Upper lobe of left lung (tissue), 6 donors: ENCODE measurements at regions not wholly inside any gene's neighbourhood (a gene's known extent, or its start where the extent isn't known, plus 50 kb on each side); places are given as distances from the start of the nearest gene placed in this dataset.
A peak's percentile ranks its signal among the peaks of the same experiment; 100 is the strongest.
"Not testable (repeated sequence)": the region's sequence is repeated elsewhere in the genome, so short reads cannot be mapped to it uniquely, and the experiment has no call there.

Experiments used
- ATAC-seq, 2 donors: fragments of 200-7000 bp; cut with Tn5 transposase; one replicate each; pipeline ENCODE4 v1.9.1; 2022; ENCODE audit warnings: mild to moderate bottlenecking in 2 of 2, moderate library complexity in 2 of 2; ENCODE audit not compliant: low FRiP score in 2 of 2
- DNase-seq, 2 donors: peaks; one replicate each; pipeline ENCODE4 v3.0.0-alpha.2; 2019 to 2020
- H3K27ac ChIP-seq, 4 donors: fragments of 200-600 bp; sonication (generic); one replicate each; pipeline ENCODE4 v1.5.1; 2016 to 2019
- H3K27me3 ChIP-seq, 4 donors: fragments of 200-600 bp; sonication (generic); one replicate each; pipeline ENCODE4 v1.5.1; 2017 to 2019
- H3K36me3 ChIP-seq, 4 donors: fragments of 200-600 bp; sonication (generic); one replicate each; pipeline ENCODE4 v1.5.1; 2016 to 2019
- H3K4me1 ChIP-seq, 4 donors: fragments of 200-600 bp; sonication (generic); one replicate each; pipeline ENCODE4 v1.5.1; 2018 to 2019
- H3K4me3 ChIP-seq, 4 donors: fragments of 200-600 bp; sonication (generic); one replicate each; pipeline ENCODE4 v1.5.1; 2017 to 2019; ENCODE audit warnings: mild to moderate bottlenecking in 2 of 4, moderate library complexity in 1 of 4
- H3K9me3 ChIP-seq, 4 donors: fragments of 200-600 bp; sonication (generic); one replicate each; pipeline ENCODE4 v1.5.1; 2018 to 2019
- EP300 ChIP-seq, 4 donors: sonication (generic); formaldehyde crosslinking; IDR thresholded peaks; one replicate each; pipeline ENCODE4 v1.5.1; 2017; ENCODE audit warnings: antibody characterized with exemption in 4 of 4, control low read depth in 2 of 4
- POLR2A ChIP-seq, 4 donors: fragments of 450-650 bp; IDR thresholded peaks; one replicate each; pipeline ENCODE4 v1.5.1; 2016 to 2017; ENCODE audit warnings: antibody characterized with exemption in 4 of 4, mild to moderate bottlenecking in 2 of 4
- POLR2AphosphoS5 ChIP-seq, 2 donors: sonication (generic); formaldehyde crosslinking; IDR thresholded peaks; one replicate each; pipeline ENCODE4 v1.5.1; 2017; ENCODE audit warnings: antibody characterized with exemption in 2 of 2
- WGBS, 2 donors: methylation state at CpG; one replicate each; pipeline ENCODE4 v1.1.5; 2017 to 2018; 5-methylcytosine and 5-hydroxymethylcytosine counted together
- TF ChIP-seq, protein P1 (sequence below), 6 experiments: fragments of 450-650 bp in 4 of 6; fragments of 200-600 bp in 2 of 6; sonication (generic) in 2 of 6; IDR thresholded peaks; one replicate each; pipeline ENCODE4 v1.5.1; 2016 to 2019; ENCODE audit warnings: antibody characterized with exemption in 6 of 6
- donor health status: DM: no; HTN: no; CAD: no; lungs with moderate emphysema.
- donor health status: DM: no; HTN: yes; CAD: no; lungs with severe emphysema.

GRCh38 chr15:93762036-93762435 is 469.3 kb upstream of the MCTP2 start:
- Histone ChIP-seq H3K4me3 (no peak overlapping the region), H3K27ac (no peak overlapping the region), H3K4me1 (no peaks in the 10 kb centered on the region), H3K27me3 (no peaks in the 10 kb centered on the region), H3K36me3 (no peaks in the 10 kb centered on the region), H3K9me3 (no peaks in the 10 kb centered on the region)
- no peak for TF ChIP-seq POLR2AphosphoS5 (IDR thresholded peaks at IDR 0.05)
- no peak for TF ChIP-seq EP300 (IDR thresholded peaks at IDR 0.05)
- TF ChIP-seq, protein P1, sequence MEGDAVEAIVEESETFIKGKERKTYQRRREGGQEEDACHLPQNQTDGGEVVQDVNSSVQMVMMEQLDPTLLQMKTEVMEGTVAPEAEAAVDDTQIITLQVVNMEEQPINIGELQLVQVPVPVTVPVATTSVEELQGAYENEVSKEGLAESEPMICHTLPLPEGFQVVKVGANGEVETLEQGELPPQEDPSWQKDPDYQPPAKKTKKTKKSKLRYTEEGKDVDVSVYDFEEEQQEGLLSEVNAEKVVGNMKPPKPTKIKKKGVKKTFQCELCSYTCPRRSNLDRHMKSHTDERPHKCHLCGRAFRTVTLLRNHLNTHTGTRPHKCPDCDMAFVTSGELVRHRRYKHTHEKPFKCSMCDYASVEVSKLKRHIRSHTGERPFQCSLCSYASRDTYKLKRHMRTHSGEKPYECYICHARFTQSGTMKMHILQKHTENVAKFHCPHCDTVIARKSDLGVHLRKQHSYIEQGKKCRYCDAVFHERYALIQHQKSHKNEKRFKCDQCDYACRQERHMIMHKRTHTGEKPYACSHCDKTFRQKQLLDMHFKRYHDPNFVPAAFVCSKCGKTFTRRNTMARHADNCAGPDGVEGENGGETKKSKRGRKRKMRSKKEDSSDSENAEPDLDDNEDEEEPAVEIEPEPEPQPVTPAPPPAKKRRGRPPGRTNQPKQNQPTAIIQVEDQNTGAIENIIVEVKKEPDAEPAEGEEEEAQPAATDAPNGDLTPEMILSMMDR (IDR thresholded peaks at IDR 0.05), result no peak
- no peak for TF ChIP-seq POLR2A (IDR thresholded peaks at IDR 0.05)
- no peak for DNase-seq
- no peak for ATAC-seq
- 87 to 93% methylated on average over 3 of the region's 3 CpGs for WGBS, 2 donors

GRCh38 chr15:93759629-93760028 is 471.7 kb upstream of the MCTP2 start:
- H3K4me1 ChIP-seq, result no peaks in the 10 kb centered on the region
- 64 to 73% methylated on average over 3 of the region's 3 CpGs for WGBS, 2 donors
- no peak overlapping the region for H3K27ac ChIP-seq
- H3K27me3 ChIP-seq, result no peaks in the 10 kb centered on the region
- no peak for ATAC-seq
- TF ChIP-seq POLR2A (IDR thresholded peaks at IDR 0.05) (no peak), EP300 (IDR thresholded peaks at IDR 0.05) (no peak), POLR2AphosphoS5 (IDR thresholded peaks at IDR 0.05) (no peak)
- no peak overlapping the region for H3K4me3 ChIP-seq
- H3K9me3 ChIP-seq, result no peaks in the 10 kb centered on the region
- H3K36me3 ChIP-seq, result no peaks in the 10 kb centered on the region
- no peak for DNase-seq

- WGBS, 2 donors, result 78 to 84% methylated on average over 2 of the region's 2 CpGs
- TF ChIP-seq POLR2A (IDR thresholded peaks at IDR 0.05), result no peak
- TF ChIP-seq, protein P1 (IDR thresholded peaks at IDR 0.05), result no peak
- TF ChIP-seq EP300 (IDR thresholded peaks at IDR 0.05), result no peak
- TF ChIP-seq POLR2AphosphoS5 (IDR thresholded peaks at IDR 0.05), result no peak
- Histone ChIP-seq H3K27me3 (no peaks in the 10 kb centered on the region), H3K4me3 (no peak overlapping the region), H3K4me1 (no peaks in the 10 kb centered on the region), H3K36me3 (no peaks in the 10 kb centered on the region), H3K27ac (no peak overlapping the region), H3K9me3 (no peaks in the 10 kb centered on the region)
- no peak for DNase-seq
- no peak for ATAC-seq
Measured at GRCh38 chr15:93758824-93759223, 472.5 kb upstream of the MCTP2 start.

DNA sequence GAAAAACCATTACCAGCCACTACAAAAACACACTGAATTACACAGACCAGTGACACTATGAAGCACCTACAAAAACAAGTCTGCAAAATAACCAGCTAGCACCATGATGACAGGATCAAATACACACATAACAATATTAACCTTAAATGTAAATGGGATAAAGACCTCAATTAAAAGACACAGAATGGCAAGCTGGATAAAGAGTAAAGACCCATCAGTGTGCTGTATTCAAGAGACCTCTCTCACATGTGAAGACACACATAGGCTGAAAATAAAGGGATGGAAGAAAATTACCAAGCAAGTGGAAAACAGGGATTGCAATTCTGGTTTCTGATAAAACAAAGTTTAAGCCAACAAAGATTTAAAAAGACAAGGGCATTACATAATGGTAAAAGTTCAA is 482.7 kb upstream of the MCTP2 start:
- no peaks in the 10 kb centered on the region for H3K9me3 ChIP-seq
- H3K4me1 ChIP-seq, result no peaks in the 10 kb centered on the region
- no peaks in the 10 kb centered on the region for H3K27me3 ChIP-seq
- DNase-seq (no peak), ATAC-seq (no peak)
- no peak for TF ChIP-seq POLR2AphosphoS5 (IDR thresholded peaks at IDR 0.05)
- no peak for TF ChIP-seq POLR2A (IDR thresholded peaks at IDR 0.05)
- TF ChIP-seq, protein P1 (IDR thresholded peaks at IDR 0.05), result no peak
- no peak for TF ChIP-seq EP300 (IDR thresholded peaks at IDR 0.05)
- H3K36me3 ChIP-seq, result no peaks in the 10 kb centered on the region
- H3K27ac ChIP-seq, result no peak overlapping the region
- H3K4me3 ChIP-seq, result no peak overlapping the region

GRCh38 chr15:93734976-93735375 is 496.4 kb upstream of the MCTP2 start:
- DNase-seq, H3K9me3 ChIP-seq, H3K27me3 ChIP-seq, ATAC-seq, H3K4me1 ChIP-seq, H3K36me3 ChIP-seq, H3K27ac ChIP-seq, H3K4me3 ChIP-seq: not testable (repeated sequence)
- 89 to 91% methylated on average over 8 of the region's 8 CpGs for WGBS, 2 donors

- DNase-seq, result peak in 1 of 2 donors; percentile 20
- no peaks in the 10 kb centered on the region for H3K27me3 ChIP-seq
- 89 to 92% methylated on average over 11 of the region's 11 CpGs for WGBS, 2 donors
- peaks cover 0 to 7% (median 0%) of the 10 kb centered on the region in 4 donors for H3K9me3 ChIP-seq
- TF ChIP-seq, protein P1 (IDR thresholded peaks at IDR 0.05), result no peak
- TF ChIP-seq POLR2A (IDR thresholded peaks at IDR 0.05) (no peak), POLR2AphosphoS5 (IDR thresholded peaks at IDR 0.05) (no peak), EP300 (IDR thresholded peaks at IDR 0.05) (no peak)
- H3K4me1 ChIP-seq, result no peaks in the 10 kb centered on the region
- H3K4me3 ChIP-seq, result no peak overlapping the region
- no peak overlapping the region for H3K27ac ChIP-seq
- H3K36me3 ChIP-seq, result no peaks in the 10 kb centered on the region
- ATAC-seq, result no peak
Measured at GRCh38 chr15:93730724-93731123, 500.6 kb upstream of the MCTP2 start.
